MM.1S (cell line): ENCODE measurements at regions not wholly inside any gene's neighbourhood (a gene's known extent, or its start where the extent isn't known, plus 50 kb on each side); places are given as distances from the start of the nearest gene placed in this dataset.

Experiments
- DNase-seq: peaks from one replicate; pipeline ENCODE4 v3.0.0-alpha.2; 2015
- H2AFZ ChIP-seq: fragments of 300-600 bp; sonication (generic); 2 replicates; pipeline ENCODE4 v1.6.0; 2016; ENCODE audit warnings: antibody characterized with exemption, low read length
- H3F3A ChIP-seq: fragments of 300-600 bp; sonication (generic); 2 replicates; pipeline ENCODE4 v1.6.1; 2016; ENCODE audit warnings: mild to moderate bottlenecking, antibody characterized with exemption, low read length, moderate library complexity, mixed read lengths; ENCODE audit not compliant: insufficient read depth
- H3K27ac ChIP-seq: fragments of 300-600 bp; sonication (generic); 2 replicates; pipeline ENCODE4 v1.5.1; 2016; ENCODE audit warnings: mild to moderate bottlenecking, low read length
- H3K27me3 ChIP-seq: fragments of 300-600 bp; sonication (generic); replicated peaks from 2 replicates; pipeline ENCODE4 v1.6.0; 2016; ENCODE audit warnings: low read length; ENCODE audit not compliant: insufficient read depth
- H3K36me3 ChIP-seq: fragments of 300-600 bp; sonication (generic); replicated peaks from 2 replicates; pipeline ENCODE4 v1.6.1; 2016; ENCODE audit warnings: mild to moderate bottlenecking, low read length, mixed read lengths; ENCODE audit not compliant: insufficient read depth
- H3K4me1 ChIP-seq: fragments of 300-600 bp; sonication (generic); 2 replicates; pipeline ENCODE4 v1.6.1; 2016; ENCODE audit warnings: low read length, mixed read lengths
- H3K4me2 ChIP-seq: fragments of 300-600 bp; sonication (generic); 2 replicates; pipeline ENCODE4 v1.6.0; 2016; ENCODE audit warnings: low read depth, low read length
- H3K4me3 ChIP-seq: fragments of 300-600 bp; sonication (generic); 2 replicates; pipeline ENCODE4 v1.5.1; 2016; ENCODE audit warnings: low read length, mixed read lengths
- H3K79me2 ChIP-seq: fragments of 300-600 bp; sonication (generic); 2 replicates; pipeline ENCODE4 v1.6.1; 2016; ENCODE audit warnings: mixed run types, low read length, mixed read lengths
- H3K9ac ChIP-seq: fragments of 300-600 bp; sonication (generic); 2 replicates; pipeline ENCODE4 v1.6.1; 2016; ENCODE audit warnings: low read length, mixed read lengths
- H3K9me2 ChIP-seq: fragments of 300-600 bp; sonication (generic); replicated peaks from 2 replicates; pipeline ENCODE4 v1.6.1; 2016; ENCODE audit warnings: mild to moderate bottlenecking, low read length, mixed read lengths; ENCODE audit not compliant: insufficient read depth
- H3K9me3 ChIP-seq: fragments of 300-600 bp; sonication (generic); replicated peaks from 2 replicates; pipeline ENCODE4 v1.6.1; 2016; ENCODE audit warnings: mild to moderate bottlenecking, low read length, mixed read lengths; ENCODE audit not compliant: insufficient read depth
- H4K20me1 ChIP-seq: fragments of 300-600 bp; sonication (generic); 2 replicates; pipeline ENCODE4 v1.6.1; 2016; ENCODE audit warnings: mild to moderate bottlenecking, low read length, moderate library complexity, mixed read lengths; ENCODE audit not compliant: insufficient read depth
- EZH2 ChIP-seq: fragments of 300-600 bp; sonication (generic); optimal IDR thresholded peaks from 2 replicates; pipeline ENCODE3; 2017; ENCODE audit warnings: low read depth, mild to moderate bottlenecking, antibody characterized with exemption, low read length, mixed read lengths
- EZH2phosphoT487 ChIP-seq: fragments of 300-600 bp; sonication (generic); IDR thresholded peaks from 2 replicates; pipeline ENCODE4 v1.6.1; 2018; ENCODE audit warnings: antibody characterized with exemption, low read length
- TF ChIP-seq, protein P1 (sequence below): fragments of 300-600 bp; sonication (generic); IDR thresholded peaks from 2 replicates; pipeline ENCODE4 v1.5.1; 2016; ENCODE audit warnings: antibody characterized with exemption, low read length, mixed read lengths

DNA sequence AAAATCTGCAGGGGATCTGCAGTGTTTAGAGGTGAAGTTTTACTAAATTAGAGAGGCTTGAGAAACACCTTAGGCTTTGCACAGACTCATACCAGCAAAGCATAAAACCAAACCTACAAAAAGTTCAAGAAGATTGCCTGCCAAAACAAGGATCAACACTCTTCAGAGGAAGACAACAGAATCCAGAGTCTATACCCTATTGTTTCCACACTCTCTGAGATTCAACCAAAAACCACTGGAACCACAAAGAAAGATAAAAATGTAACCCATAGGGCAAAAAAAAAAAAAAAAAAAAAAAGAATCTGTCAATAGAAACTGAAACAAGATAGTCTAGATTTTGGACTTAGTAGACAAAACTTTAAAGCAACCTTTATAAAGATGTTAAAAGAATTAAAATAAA lies 102.7 kb downstream of the ANKRD60 start:
- Histone ChIP-seq H3K36me3 (no peaks in the 10 kb centered on the region), H3K9me3 (no peaks in the 10 kb centered on the region), H3K79me2 (no peaks in the 10 kb centered on the region), H3K4me2 (no peak overlapping the region), H3K4me3 (no peak overlapping the region), H3K4me1 (no peaks in the 10 kb centered on the region), H3F3A (no peaks in the 10 kb centered on the region), H2AFZ (no peak overlapping the region), H3K9me2 (no peaks in the 10 kb centered on the region), H3K27ac (no peak overlapping the region), H3K27me3 (peaks cover 80% of the 10 kb centered on the region), H4K20me1 (no peaks in the 10 kb centered on the region), H3K9ac (no peak overlapping the region)
- DNase-seq = peak; percentile 14
- TF ChIP-seq EZH2phosphoT487 (no peak), EZH2 (no peak)
- TF ChIP-seq, protein P1, sequence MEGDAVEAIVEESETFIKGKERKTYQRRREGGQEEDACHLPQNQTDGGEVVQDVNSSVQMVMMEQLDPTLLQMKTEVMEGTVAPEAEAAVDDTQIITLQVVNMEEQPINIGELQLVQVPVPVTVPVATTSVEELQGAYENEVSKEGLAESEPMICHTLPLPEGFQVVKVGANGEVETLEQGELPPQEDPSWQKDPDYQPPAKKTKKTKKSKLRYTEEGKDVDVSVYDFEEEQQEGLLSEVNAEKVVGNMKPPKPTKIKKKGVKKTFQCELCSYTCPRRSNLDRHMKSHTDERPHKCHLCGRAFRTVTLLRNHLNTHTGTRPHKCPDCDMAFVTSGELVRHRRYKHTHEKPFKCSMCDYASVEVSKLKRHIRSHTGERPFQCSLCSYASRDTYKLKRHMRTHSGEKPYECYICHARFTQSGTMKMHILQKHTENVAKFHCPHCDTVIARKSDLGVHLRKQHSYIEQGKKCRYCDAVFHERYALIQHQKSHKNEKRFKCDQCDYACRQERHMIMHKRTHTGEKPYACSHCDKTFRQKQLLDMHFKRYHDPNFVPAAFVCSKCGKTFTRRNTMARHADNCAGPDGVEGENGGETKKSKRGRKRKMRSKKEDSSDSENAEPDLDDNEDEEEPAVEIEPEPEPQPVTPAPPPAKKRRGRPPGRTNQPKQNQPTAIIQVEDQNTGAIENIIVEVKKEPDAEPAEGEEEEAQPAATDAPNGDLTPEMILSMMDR = no peak

DNA sequence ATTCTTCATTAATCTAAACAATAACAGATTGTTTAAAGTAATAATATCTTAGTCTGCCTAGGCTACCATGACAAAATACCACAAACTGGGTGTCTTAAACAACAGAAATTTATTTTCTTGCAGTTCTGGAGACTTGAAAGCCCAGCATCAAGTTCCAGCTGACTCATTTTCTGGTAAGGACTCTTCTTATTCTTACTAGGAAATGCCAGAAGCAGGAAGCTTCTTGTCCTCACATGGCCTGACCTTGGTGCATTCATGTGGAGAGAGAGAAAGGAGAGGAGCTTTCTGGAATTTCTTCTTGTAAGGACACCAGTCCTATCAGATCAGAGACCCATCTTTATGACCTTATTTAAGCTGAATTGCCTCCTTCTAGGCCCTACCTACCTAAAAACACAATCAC lies 110.5 kb downstream of the ANKRD60 start:
- H3K79me2 ChIP-seq = no peaks in the 10 kb centered on the region
- no peaks in the 10 kb centered on the region for H3F3A ChIP-seq
- H3K9ac ChIP-seq = no peak overlapping the region
- H3K36me3 ChIP-seq = no peaks in the 10 kb centered on the region
- H3K9me3 ChIP-seq = no peaks in the 10 kb centered on the region
- H3K9me2 ChIP-seq = no peaks in the 10 kb centered on the region
- no peak overlapping the region for H2AFZ ChIP-seq
- no peak overlapping the region for H3K4me2 ChIP-seq
- no peaks in the 10 kb centered on the region for H3K4me1 ChIP-seq
- H3K4me3 ChIP-seq = no peak overlapping the region
- no peak overlapping the region for H3K27ac ChIP-seq
- peaks cover 84% of the 10 kb centered on the region for H3K27me3 ChIP-seq
- H4K20me1 ChIP-seq = no peaks in the 10 kb centered on the region
- no peak for DNase-seq
- no peak for TF ChIP-seq EZH2phosphoT487
- TF ChIP-seq EZH2 = no peak

DNA sequence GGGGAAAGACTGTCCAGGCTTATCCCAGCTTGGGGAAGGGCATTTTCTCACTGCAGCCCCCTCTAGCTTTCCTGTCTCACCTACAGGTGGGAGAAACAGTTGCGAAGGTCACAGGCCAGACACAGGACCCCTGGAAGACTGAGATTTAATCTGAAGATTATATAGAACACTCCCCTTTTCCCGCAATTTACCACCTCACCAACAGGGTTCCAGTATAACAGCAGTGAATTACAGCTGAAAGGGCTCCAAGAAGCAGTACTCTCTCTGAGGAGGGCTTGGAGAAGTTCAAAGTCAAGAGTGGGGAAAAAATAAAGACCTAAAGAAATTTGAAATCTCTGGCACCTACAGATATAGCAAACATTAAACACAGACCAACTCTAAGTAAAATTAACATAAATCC lies 111.9 kb downstream of the ANKRD60 start:
- Histone ChIP-seq H3K4me2 (no peak overlapping the region), H2AFZ (no peak overlapping the region), H3K9me3 (no peaks in the 10 kb centered on the region), H4K20me1 (no peaks in the 10 kb centered on the region), H3K79me2 (no peaks in the 10 kb centered on the region), H3K27me3 (peaks cover 88% of the 10 kb centered on the region), H3K9ac (no peak overlapping the region), H3K27ac (no peak overlapping the region), H3K9me2 (no peaks in the 10 kb centered on the region), H3K4me1 (no peaks in the 10 kb centered on the region), H3F3A (no peaks in the 10 kb centered on the region), H3K36me3 (no peaks in the 10 kb centered on the region), H3K4me3 (no peak overlapping the region)
- DNase-seq = no peak
- TF ChIP-seq EZH2phosphoT487 (no peak), EZH2 (no peak)
- TF ChIP-seq, protein P1 = no peak

DNA sequence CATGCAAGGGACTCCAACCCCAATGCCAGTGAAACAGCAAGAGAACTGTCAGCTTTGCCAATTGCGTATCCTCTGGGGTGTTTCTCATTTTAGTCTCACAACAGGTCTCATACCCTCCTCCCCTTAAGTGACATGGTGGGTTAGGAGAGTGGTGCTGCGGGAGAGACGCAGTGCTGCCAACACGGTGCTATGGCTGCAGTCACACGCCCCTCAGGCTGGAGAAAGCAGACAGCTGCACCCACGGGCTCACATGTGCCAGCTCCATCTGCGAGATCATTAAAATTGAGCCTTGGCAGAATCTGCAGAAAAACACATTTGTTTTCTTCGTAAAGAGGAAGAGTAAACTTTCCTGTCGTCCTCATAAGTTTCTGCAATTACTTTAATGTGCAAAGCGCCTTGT lies 114.7 kb downstream of the ANKRD60 start:
- Histone ChIP-seq H3K4me2 (no peak overlapping the region), H3K27me3 (peaks cover 78% of the 10 kb centered on the region), H3K9me3 (no peaks in the 10 kb centered on the region), H4K20me1 (no peaks in the 10 kb centered on the region), H3K4me1 (no peaks in the 10 kb centered on the region), H3F3A (no peaks in the 10 kb centered on the region), H3K4me3 (no peak overlapping the region), H3K36me3 (no peaks in the 10 kb centered on the region), H2AFZ (no peak overlapping the region), H3K27ac (no peak overlapping the region), H3K79me2 (no peaks in the 10 kb centered on the region), H3K9me2 (no peaks in the 10 kb centered on the region), H3K9ac (no peak overlapping the region)
- no peak for DNase-seq
- TF ChIP-seq, protein P1 = no peak
- TF ChIP-seq EZH2 = no peak
- no peak for TF ChIP-seq EZH2phosphoT487
